ENCODE measurements at regions not wholly inside any gene's neighbourhood (a gene's known extent, or its start where the extent isn't known, plus 50 kb on each side); places are given as distances from the start of the nearest gene placed in this dataset.
A peak's percentile ranks its signal among the peaks of the same experiment; 100 is the strongest.

DNA sequence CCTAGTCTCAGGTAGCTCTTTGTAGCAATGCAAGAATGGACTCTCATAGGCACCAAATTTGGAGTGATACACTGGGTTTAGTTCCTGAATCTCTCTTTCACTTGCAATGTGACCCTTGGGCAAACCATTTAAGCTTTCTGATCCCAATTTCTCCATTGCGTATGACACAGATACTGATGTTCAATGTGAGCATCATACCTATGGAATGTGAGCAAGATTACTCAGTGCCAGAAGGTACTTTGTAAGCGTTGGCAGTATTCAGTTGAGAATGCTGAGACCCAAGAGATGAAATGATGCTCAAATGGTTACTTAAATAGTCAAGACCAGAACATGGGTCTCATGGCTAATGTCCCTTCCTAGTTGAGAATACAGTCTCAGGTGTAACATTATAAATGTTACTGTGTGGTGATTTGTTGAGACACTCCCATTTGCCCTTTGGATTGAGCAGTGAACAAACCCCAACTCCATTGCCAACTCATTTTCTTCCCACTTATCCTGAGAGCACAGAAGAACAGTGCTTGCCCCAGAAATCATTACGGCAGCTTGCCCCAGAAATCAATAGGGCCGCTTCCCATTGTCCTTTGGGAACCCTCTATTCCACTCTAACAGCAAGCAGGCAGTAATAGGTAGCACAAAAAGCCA, 134.1 kb downstream of the SOX9 start:
- DNase-seq (ENCODE audit: low read depth in 4 of 4, low spot score in 3 of 4): no peak

DNA sequence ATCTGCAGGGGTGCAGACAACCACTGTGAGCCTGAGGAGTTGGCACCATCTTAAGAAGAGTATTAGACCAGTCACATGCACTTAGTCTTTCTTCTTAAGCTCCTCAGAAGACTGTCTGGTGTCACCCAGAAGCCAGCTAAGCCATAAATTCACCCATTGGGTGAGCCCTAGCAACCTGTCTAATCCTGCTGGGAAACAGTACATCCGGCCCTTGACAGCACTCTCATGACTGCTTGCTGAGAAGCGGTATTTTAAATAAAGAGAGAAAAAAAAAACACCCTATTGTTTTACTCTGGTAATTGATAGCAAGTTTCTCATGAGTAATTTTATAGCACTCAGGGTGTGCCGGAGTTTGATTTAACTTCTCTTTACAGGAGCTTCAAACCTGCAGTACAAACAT, 134.7 kb downstream of the SOX9 start:
- no peak for DNase-seq (ENCODE audit: low read depth in 4 of 4, low spot score in 3 of 4)

DNA sequence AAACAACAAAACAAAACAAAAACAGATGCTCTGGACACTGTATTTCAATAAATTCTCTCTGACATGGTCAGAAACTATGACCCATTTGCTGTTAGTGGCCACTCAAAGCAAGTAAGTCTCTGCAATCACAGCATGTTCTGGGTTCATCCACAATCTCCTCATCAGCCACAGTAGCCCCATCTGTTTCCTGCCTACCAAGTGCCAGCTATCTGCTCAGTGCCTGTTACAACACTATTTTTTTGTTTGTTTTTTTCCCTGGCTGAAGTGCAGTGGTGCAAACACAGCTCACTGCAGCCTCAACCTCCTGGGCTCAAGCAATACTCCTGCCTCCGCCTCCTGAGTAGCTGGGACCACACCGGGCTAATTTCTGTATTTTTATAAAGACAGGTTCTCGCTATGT, 137.9 kb downstream of the SOX9 start:
- DNase-seq (ENCODE audit: low read depth in 4 of 4, low spot score in 3 of 4): no peak

DNA sequence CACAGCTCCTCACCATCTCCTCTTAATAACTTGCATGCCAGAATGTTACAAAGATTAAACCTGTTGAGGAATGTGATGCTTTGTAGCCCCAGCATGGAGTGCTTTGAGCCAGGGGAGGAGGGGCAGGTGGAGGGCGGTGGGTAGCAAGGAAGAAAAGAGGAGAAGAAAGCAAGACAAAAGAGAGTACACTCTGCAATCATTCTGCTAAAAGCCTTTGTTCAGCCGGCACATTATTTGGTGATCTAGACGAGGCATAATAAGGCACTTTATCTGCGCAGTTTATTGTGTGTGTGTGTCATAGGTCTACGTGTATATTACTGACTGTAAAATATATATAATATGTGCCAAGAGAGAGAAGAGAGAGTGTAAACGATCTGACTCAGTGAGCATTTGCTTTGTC, 139.1 kb downstream of the SOX9 start:
- no peak for DNase-seq (ENCODE audit: low read depth in 4 of 4, low spot score in 3 of 4)

DNA sequence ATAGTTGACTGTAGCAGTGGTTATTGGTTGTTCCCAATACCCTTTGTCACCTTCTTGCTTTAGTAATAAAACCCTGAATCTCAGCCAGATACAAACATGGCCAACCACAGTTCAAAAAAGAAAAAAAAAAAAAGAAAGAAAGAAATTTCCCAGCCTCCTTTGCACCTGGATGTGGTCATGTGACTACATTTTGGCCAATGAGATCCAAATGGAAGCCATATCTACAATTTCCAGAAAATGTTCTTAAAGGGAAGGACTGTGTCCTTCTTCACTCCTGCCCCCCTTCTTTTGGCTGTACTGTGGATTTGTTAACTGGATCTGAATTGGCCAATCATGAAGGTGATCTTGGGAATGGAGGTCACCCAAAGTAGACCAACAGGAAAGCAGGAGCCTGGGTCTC, 141.9 kb downstream of the SOX9 start:
- DNase-seq (ENCODE audit: low read depth in 4 of 4, low spot score in 3 of 4): no peak

DNA sequence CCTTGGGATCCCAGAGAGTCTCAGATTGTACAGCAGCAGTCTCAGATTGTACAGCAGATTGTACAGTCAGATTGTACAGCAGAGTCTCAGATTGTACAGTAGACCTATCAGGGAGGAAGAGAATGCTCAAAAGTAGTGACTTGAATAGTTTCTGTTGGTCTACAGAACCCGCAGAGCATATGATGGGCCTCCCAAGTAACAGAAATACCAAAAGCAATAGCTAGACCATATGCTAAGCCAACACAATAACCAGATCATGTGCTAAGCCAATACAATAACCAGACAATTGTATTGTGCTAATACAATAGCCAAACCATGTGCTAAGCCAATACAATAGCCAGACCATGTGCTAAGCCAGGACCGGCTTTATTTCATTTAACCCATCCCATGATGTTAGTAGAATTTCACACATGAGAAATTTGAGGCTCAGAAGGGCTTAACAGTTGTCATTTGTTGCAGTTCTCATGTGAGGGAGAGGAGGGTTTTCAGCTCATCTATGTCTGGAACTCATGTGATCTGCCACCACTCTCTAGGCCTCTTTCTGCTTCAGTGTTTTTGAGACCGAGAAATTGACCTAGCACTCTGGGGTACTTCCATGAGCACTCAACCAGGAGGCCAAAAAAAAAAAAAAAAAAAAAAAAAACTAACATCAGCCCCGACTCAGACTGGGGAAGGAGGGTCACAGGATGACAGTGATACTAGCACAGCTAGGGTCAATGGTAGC, 144.0 kb downstream of the SOX9 start:
- DNase-seq (ENCODE audit: low read depth in 4 of 4, low spot score in 3 of 4): no peak

DNA sequence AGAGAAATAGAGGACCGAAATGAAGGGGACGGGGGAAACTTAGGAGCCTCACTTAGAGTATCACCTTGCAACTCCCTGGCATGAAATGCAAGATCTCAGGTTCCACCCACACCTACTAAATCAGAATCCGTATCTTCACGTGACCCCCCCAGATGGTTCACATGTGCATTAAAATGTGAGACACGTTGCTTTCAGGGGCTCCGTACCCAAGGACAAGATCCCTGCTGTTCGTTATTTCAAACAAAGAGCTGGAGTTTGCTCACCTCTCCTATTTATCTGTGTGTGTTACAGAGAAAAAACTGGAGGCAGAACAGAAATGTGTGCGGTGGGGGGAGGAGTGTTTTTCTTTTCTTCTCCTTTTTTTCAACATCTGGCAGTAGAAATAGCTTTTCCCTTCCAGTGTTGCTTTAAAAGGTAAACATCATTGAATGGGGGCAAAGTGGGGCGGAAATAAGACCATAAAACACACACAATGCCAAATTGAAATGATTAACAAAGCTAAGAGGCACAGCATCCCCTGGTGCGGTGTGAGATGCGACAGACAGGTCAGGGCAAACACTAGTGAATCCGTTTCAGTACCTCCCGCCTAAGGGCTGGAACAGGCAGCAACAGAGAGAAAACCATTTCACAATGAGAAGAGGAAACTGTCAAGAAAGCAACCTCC, 145.4 kb downstream of the SOX9 start:
- peak in 1 of 4 donors; percentile 8 for DNase-seq (ENCODE audit: low read depth in 4 of 4, low spot score in 3 of 4)

DNA sequence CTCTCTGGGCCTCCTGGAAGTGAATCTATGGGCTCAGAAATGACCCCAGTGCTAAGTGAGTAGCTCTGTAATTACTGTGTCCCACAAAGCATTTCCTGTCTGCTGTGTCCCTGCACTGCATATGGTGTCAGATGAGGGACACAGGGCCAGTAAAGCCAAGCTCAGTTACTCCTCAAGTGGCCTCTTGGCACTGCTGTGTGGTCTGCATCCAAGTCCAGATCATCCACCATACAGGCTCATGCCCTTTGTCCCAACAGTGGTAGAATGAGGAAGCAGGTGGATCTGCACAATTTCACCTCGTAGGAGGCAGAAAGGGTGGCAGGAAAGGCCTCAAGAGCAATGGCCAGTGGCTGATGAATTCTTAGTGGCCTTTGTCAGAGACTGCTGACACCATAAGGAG, 146.8 kb downstream of the SOX9 start:
- DNase-seq (ENCODE audit: low read depth in 4 of 4, low spot score in 3 of 4): no peak

DNA sequence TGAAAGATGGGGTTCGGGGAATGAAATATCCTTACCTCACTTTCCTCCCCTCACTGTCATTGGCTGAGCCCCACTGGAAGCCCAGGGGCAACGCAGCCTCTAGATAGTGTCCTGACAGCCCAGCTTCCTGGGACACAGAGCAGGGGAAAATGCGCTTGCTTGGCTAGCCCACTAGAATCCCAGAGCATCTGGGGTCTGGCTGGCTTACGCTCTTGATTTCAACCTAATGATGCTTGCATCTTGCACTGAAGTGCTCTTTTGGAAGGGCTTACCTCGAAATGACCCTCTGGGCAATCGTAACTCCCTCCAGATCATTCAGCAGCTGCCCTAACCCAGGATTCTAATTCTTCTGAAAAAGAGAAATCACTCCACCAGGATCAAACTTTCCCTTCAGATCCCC, 147.6 kb downstream of the SOX9 start:
- no peak for DNase-seq (ENCODE audit: low read depth in 4 of 4, low spot score in 3 of 4)

DNA sequence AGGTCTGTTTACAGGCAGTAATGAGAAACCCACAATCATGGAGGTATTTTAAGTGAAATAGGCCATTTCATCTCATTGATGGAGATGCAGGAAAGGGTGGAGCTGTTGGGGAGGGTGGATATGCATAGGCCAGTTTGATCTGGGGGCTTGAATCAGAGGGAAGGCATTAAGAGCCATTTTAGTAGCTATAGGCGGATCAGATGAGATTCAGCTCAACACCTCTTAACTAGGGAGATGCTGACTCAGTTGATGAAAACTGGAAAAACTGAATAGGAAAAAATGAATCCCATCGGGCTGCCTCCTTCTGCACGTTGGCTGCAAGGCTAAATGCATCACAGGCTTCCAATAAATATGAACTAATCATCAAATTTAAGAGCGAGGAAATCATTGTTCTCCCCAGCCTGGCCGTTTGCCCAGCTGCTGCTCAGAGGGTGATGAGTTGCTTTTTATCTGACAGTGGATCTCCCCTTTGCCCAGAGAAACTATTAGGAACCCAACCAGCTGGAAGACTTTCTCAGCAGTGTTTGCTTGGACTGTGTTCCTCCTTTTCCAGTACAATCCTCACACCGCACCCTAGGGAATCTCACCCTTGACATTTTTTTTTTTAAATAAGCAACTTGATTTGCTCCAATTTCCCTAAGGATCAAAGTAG, 149.6 kb downstream of the SOX9 start:
- DNase-seq (ENCODE audit: low read depth in 4 of 4, low spot score in 3 of 4): peak in 1 of 4 donors; percentile 8

DNA sequence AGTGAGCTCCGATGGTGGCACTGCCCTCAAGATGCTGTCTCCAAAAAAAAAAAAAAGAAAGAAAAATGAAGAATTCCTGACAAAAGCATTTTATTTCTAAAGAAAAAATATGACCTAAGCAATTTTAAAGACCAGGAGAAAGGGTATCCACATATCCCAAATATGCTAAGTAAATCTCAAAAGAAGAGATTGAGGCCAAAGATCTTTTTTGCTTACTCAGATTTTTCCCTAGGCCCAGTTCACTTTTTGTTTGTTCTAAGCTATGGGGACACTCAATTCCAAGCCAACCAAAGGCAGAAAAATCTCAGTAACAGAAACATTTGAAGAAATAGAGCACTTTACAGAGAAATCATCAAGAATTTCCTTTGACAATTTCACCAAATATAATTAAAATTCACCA, 150.8 kb downstream of the SOX9 start:
- no peak for DNase-seq (ENCODE audit: low read depth in 4 of 4, low spot score in 3 of 4)

DNA sequence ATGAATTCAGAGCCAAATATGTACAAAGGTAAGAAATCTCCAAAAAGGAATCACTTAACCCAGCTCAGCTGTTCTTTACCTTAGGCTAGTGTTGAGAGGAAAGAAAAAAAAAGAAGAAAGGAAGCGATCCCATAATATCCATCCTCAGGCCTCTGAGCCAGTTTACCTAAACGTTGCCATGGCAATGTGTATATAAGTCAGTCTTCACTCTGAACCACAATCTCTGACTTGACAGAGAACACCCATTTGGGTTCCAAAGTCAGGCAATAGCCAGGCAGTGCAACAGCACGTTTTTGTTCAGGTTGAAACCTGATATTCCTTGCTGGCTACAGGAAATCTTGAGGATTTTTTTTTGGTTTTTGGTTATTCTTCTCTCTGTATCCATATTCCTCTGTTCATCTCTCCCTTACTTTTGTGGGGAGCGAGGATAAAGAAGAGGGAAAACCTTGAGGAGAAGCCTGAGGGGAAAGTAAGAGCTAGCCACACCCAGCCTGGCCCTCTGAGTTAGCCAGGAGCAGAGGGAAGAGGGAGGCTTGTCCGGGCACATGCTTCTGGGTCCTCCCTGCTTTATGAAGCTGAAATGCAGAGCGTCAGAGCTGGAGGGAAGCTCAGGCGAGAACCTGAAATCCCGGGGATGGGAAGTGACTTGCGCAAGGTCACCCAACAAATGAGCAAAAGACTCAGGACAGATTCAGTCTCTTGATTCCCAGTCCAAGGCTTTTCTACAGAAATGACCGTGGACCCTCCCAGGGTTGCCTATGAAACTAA, 152.7 kb downstream of the SOX9 start:
- DNase-seq (ENCODE audit: low read depth in 4 of 4, low spot score in 3 of 4): no peak

DNA sequence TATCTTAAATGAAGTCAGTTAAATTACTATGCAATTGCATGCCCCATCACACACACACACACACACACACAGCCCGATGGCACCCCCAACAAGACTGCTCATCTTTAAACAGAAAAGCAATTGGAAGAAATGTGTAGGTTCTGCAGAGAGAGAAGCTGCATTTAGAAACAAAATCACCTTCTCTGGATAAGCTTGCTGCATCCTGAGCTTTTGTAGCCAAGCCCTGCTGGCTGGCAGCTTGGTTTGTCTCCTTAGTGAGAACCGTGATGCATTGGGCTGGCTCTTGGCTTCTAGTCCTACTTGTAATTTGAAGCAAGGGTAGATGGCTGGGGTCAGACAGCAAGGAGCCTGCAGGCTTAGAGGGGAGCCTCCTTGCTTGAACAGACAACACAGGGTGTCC, 153.8 kb downstream of the SOX9 start:
- no peak for DNase-seq (ENCODE audit: low read depth in 4 of 4, low spot score in 3 of 4)

DNA sequence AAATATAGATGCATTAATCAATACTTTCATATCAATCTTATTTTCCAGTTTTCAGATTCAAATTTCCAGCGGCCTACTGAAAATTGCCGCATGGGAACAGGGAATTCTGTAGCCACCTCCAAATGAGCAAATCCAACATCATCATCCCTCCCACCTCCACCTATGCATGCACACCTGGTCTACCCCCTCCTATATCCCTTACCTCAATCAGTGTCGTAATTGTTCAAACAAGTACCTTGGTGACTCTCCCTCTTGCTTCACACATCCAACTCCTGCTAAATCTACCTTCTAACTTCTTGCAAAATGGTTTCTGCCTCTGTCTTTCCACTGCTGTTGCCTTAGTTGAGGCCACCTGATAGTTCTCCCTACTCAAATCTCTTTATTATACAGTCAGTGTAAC, 160.1 kb downstream of the SOX9 start:
- DNase-seq (ENCODE audit: low read depth in 4 of 4, low spot score in 3 of 4): no peak

DNA sequence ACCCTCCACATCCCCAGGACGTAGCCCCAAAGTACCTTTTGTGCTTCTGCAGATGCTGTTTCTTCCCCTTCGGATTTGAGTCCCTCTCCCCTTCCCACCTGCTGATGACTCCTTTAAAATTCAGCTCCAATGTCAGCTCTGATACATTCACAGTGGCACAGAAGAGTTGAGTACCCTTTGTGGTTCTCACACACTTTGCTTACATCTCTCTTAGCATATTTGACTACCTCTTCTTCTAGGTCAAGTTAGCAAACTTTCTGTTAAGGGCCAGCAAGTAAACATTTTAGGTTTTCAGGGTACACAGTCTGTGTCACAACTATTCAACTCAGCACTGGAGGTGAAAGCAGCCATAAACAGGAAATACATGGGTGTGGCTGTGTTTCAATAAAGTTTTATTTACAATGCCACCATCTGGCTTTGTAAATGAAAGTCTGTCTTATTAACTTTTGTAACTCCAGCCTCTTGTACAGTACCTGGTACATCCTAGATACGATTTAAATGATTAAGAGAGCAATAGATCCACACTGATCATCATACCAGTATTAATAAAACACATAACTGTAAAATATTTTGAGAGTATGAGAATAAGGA, 161.7 kb downstream of the SOX9 start:
- DNase-seq (ENCODE audit: low read depth in 4 of 4, low spot score in 3 of 4): no peak

DNA sequence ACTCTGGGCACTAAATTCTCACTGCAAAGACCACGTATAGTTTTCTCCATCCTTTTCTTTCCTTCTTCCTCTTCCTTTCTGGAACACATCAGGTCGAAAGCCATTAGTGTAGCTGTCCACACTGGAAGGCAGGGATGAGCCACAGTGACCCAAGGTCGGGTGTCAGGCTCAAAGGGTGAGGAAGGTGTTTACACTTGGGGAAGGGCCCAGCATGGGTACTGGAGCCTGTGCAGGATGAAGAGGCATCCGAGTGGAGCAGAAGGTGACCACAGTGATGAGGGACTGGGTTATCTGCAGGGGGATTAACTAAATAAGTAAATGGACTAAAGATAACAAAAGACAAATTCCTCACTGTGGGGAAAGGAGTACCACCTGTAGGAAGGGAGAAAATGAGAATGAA, 164.0 kb downstream of the SOX9 start:
- no peak for DNase-seq (ENCODE audit: low read depth in 4 of 4, low spot score in 3 of 4)

DNA sequence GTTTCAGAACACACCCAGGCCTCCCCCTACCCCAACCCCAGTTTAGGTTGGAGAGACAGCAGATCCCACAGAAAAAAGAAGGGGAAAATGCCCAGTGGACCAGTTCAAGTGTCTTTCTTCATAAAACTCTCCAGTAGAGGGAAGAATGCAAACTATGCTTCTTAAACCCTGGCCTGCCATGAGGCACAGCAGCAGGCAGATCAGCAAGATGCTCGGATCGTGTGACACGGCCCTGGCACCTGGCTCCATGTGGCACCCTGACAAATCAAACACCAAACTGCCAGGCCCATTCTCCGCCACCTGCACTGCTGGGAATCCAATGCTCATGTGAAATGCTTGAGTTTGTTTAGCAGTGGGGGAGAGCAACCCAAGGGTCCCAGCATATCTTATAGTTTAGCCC, 166.8 kb downstream of the SOX9 start:
- DNase-seq (ENCODE audit: low read depth in 4 of 4, low spot score in 3 of 4): no peak

DNA sequence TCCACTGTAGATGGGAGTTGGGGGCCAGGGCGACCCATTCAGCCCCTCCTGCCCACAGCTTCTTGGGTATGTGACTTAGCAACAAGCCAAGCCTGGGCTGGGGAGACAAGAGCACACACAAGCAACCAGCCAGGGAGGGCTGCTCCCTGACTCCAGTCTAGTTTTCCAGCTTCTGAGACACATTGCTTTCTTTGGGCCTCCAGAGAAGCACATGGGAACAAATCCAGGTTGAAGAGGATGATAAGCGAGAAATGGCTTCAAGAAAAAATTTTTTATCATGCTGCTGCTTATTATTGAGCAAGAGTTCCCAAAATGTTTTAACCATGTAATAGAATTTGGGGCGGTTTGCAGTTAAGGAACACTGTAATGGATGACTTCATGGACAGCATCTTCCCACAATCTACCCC, 173.7 kb downstream of the SOX9 start:
- DNase-seq (ENCODE audit: low read depth in 4 of 4, low spot score in 3 of 4): no peak

DNA sequence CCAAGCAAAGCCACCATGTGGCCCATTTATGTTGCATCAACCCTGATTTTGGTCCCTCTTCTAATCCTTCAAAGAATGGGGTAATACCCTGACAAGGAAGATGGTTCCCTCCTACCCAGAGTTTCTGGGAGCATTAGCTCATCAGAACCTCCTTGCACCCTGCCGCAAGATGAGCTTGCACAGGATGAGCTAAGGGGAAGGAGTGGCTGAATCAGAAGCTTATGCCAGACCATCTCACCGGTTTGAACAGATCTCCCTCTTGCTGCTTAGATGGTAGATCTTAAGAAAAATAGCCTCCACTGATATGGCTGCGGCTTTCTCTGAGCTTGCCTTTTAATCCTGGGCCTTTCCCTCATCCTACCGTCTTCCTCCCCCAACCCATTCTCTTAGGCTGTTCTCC, 175.1 kb downstream of the SOX9 start:
- DNase-seq (ENCODE audit: low read depth in 4 of 4, low spot score in 3 of 4): no peak

DNA sequence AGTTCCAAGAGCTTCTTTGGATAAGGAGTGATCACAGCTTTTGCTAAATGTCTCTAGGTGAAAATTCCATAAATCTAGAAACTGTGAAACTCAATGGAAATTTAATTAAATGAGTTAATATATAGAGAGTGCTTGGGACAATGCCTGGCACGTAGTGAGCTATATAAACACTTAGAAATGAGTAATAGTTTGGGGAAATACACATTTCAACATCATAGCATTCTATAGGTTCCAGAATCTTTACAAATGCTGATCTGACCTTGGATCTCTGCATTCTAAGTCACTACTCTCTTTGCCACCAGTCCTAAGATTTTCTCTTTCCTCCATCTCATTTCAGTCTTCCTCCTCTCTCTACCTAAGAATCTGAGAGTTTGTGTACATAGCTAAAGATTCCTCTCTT, 175.6 kb downstream of the SOX9 start:
- DNase-seq (ENCODE audit: low read depth in 4 of 4, low spot score in 3 of 4): no peak
